ENCODE measurements at regions not wholly inside any gene's neighbourhood (a gene's known extent, or its start where the extent isn't known, plus 50 kb on each side); places are given as distances from the start of the nearest gene placed in this dataset.

- DNase-seq: no peak
These were observed 179.7 kb downstream of the ANAPC1 start for GRCh38 chr2:111704246-111704645.

- DNase-seq: no peak
These were observed 178.8 kb downstream of the ANAPC1 start for GRCh38 chr2:111705239-111705638.

- DNase-seq: no peak
These were observed 178.2 kb downstream of the ANAPC1 start for GRCh38 chr2:111705711-111706336.

- no peak for DNase-seq
These were observed 177.5 kb downstream of the ANAPC1 start for GRCh38 chr2:111706481-111707001.

GRCh38 chr2:111707700-111708099 is 176.3 kb downstream of the ANAPC1 start:
- no peak for DNase-seq

- no peak for DNase-seq
These were observed 175.4 kb downstream of the ANAPC1 start for GRCh38 chr2:111708476-111709180.

- DNase-seq: no peak
These were observed 174.7 kb downstream of the ANAPC1 start for GRCh38 chr2:111709321-111709720.

GRCh38 chr2:111710085-111710484 is 173.9 kb downstream of the ANAPC1 start:
- DNase-seq: no peak

GRCh38 chr2:111710613-111711012 is 173.4 kb downstream of the ANAPC1 start:
- no peak for DNase-seq

GRCh38 chr2:111711270-111711669 is 172.7 kb downstream of the ANAPC1 start:
- DNase-seq: no peak

GRCh38 chr2:111712361-111712760 is 171.6 kb downstream of the ANAPC1 start:
- DNase-seq: no peak

- DNase-seq: no peak
These were observed 171.0 kb downstream of the ANAPC1 start for GRCh38 chr2:111712940-111713515.

- no peak for DNase-seq
These were observed 167.7 kb downstream of the ANAPC1 start for GRCh38 chr2:111715987-111716904.

GRCh38 chr2:111716905-111717775 is 166.9 kb downstream of the ANAPC1 start:
- DNase-seq: no peak

Measured in activated T-cell treated with anti-CD3 and anti-CD28 coated beads, Interleukin-2, amount 50 U/mL, for 1 hour (primary cell).